NB4 (cell line): ENCODE measurements at regions not wholly inside any gene's neighbourhood (a gene's known extent, or its start where the extent isn't known, plus 50 kb on each side); places are given as distances from the start of the nearest gene placed in this dataset.

Experiments
- MYC ChIP-seq: IDR thresholded peaks from 2 replicates; pipeline ENCODE4 v1.6.1; 2011; ENCODE audit warnings: low read depth, low read length
- POLR2A ChIP-seq: IDR thresholded peaks from 2 replicates; pipeline ENCODE4 v1.6.1; 2011; ENCODE audit warnings: mild to moderate bottlenecking; ENCODE audit not compliant: insufficient read length; ENCODE audit errors: extremely low read depth
- TF ChIP-seq, protein P1 (sequence below): IDR thresholded peaks from one replicate; pipeline ENCODE4 v1.5.1; 2012; ENCODE audit warnings: low read depth, low read length
- TF ChIP-seq, protein P2 (sequence below): IDR thresholded peaks from 2 replicates; pipeline ENCODE4 v1.6.1; 2011; ENCODE audit warnings: low read depth, low read length

DNA sequence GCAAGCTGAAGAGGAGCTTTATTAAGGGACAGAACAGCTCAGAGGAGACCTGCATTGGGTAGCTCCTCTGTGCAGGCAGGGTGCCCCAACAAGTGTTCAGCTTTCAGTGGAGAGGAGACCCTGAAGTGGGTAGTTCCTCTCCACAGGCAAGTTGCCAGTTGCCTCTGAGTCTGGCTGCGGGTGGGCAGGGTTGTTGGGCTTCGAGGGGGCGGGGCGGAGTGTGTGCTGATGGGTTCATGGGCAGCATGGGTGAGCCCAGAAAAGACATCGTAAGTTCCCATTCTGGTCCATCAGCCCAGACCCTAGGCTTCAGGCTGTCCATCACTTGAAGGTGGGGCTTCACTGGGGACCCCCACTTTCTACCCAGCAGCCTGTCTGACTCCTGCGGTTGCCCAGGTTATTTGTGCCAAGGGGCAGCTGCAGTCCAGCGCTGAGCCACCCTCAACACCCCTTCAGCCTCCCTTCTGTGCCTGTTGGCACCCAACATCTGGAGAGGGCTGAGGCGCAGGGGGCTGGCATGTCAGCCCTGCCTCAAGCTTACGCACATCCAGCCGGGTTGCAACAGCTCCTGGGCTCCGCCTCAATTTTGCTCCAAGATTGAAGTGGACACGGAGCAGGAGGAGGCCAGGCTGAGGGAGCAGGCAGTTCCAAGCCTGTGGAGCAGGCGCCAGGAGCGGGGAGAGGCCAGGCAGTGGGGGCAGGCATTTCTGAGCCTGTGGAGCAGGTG lies 350.5 kb upstream of the PCDH20 start:
- TF ChIP-seq POLR2A: no peak
- TF ChIP-seq, protein P1, sequence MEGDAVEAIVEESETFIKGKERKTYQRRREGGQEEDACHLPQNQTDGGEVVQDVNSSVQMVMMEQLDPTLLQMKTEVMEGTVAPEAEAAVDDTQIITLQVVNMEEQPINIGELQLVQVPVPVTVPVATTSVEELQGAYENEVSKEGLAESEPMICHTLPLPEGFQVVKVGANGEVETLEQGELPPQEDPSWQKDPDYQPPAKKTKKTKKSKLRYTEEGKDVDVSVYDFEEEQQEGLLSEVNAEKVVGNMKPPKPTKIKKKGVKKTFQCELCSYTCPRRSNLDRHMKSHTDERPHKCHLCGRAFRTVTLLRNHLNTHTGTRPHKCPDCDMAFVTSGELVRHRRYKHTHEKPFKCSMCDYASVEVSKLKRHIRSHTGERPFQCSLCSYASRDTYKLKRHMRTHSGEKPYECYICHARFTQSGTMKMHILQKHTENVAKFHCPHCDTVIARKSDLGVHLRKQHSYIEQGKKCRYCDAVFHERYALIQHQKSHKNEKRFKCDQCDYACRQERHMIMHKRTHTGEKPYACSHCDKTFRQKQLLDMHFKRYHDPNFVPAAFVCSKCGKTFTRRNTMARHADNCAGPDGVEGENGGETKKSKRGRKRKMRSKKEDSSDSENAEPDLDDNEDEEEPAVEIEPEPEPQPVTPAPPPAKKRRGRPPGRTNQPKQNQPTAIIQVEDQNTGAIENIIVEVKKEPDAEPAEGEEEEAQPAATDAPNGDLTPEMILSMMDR: no peak
- no peak for TF ChIP-seq MYC
- TF ChIP-seq, protein P2, sequence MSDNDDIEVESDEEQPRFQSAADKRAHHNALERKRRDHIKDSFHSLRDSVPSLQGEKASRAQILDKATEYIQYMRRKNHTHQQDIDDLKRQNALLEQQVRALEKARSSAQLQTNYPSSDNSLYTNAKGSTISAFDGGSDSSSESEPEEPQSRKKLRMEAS: no peak
